ENCODE measurements at regions not wholly inside any gene's neighbourhood (a gene's known extent, or its start where the extent isn't known, plus 50 kb on each side); places are given as distances from the start of the nearest gene placed in this dataset.

GRCh38 chr20:39549733-39550132 lies 587.6 kb downstream of the DHX35 start:
- TF ChIP-seq POLR2A (IDR thresholded peaks at IDR 0.05; ENCODE audit: low read length): no peak
- TF ChIP-seq GATA1 (IDR thresholded peaks at IDR 0.05; ENCODE audit: low read depth, low read length): no peak
